ENCODE measurements at regions not wholly inside any gene's neighbourhood (a gene's known extent, or its start where the extent isn't known, plus 50 kb on each side); places are given as distances from the start of the nearest gene placed in this dataset.

DNA sequence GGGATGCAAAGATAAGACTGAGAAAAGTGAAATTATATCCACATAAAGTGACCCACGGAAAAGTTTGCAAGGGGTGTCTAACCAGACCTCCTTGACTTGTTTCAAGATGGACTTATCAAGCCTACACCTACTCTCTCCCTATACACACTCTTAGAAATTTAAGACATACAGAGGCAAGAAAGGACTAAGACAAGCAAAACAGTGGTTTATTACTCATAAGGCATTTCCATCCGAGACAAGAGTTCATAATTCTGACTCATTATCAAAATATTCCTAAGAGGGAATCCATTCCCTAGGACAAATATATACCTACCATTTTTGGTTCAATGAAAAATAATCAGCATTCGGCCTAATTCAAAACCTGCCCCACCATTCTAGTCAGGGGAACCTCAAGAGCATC lies 232.6 kb upstream of the GPC6 start:
- TF ChIP-seq, protein P1, sequence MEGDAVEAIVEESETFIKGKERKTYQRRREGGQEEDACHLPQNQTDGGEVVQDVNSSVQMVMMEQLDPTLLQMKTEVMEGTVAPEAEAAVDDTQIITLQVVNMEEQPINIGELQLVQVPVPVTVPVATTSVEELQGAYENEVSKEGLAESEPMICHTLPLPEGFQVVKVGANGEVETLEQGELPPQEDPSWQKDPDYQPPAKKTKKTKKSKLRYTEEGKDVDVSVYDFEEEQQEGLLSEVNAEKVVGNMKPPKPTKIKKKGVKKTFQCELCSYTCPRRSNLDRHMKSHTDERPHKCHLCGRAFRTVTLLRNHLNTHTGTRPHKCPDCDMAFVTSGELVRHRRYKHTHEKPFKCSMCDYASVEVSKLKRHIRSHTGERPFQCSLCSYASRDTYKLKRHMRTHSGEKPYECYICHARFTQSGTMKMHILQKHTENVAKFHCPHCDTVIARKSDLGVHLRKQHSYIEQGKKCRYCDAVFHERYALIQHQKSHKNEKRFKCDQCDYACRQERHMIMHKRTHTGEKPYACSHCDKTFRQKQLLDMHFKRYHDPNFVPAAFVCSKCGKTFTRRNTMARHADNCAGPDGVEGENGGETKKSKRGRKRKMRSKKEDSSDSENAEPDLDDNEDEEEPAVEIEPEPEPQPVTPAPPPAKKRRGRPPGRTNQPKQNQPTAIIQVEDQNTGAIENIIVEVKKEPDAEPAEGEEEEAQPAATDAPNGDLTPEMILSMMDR (IDR thresholded peaks at IDR 0.05; ENCODE audit: low read depth, low read length) = no peak
- no peak for TF ChIP-seq EZH2phosphoT487 (IDR thresholded peaks at IDR 0.05; ENCODE audit: low read depth)
